Hypothalamus (tissue), 51 donors: ENCODE measurements at regions not wholly inside any gene's neighbourhood (a gene's known extent, or its start where the extent isn't known, plus 50 kb on each side); places are given as distances from the start of the nearest gene placed in this dataset.

Experiments used
- DNase-seq, 51 donors: peaks; one replicate each; lab custom pipeline; 2025; lab: John Stamatoyannopoulos, UW

DNA sequence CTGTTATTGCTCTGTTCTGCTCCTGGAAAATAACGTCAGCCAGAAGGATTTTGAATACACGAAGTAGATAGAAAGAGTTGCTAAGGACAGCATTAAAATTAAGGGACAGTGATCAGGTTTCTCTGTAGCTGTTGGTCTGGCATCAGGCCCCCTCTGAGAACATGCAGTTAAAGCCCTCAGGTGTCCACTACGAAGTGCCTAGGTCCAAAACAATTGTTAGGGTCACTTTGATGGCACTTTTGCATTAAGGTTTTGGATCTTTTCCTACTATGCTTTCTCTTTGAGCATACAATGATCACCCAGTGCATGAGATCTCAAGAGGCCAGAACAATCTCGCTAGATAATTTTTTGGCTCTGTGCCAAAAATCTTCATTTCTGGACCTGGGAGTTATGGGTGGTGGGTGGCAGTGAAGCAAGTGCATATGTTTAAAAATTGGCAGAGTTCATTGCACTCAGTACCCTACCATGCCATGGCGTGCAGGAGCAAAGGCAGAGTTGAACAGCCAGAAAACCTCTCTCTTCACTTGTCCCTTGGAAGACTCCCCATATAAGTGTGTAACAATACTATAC, 797.6 kb downstream of the ROBO2 start:
- DNase-seq, result no peak

DNA sequence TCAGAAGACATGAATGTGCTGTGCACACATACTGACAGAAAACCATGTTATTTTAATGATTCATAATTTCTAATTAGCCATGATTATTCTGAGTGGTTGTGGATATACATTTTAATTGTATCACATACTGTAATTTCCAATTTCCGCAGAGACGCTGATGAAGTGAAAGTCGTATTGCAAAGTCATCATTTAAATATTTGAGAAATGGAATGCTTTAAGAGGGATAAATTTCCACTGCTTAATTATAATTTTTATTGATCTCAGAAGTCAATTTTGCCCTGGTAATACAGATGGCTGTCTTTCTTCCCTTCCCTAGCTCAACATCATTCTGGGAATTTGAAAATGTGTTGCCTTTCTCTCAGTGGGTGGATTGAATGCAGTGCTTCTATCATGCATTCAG, 819.3 kb downstream of the ROBO2 start:
- DNase-seq, result no peak

- DNase-seq, result no peak
These were observed 828.8 kb downstream of the ROBO2 start for GRCh38 chr3:77868725-77869124.

GRCh38 chr3:77869423-77869822, 829.5 kb downstream of the ROBO2 start:
- DNase-seq, result no peak

- no peak for DNase-seq
These were observed 831.5 kb downstream of the ROBO2 start for GRCh38 chr3:77871436-77871835.

GRCh38 chr3:77873598-77873997, 833.7 kb downstream of the ROBO2 start:
- peak in 8 of 51 donors; percentile 1 to 30 (median 10) for DNase-seq

GRCh38 chr3:77885381-77885780, 845.5 kb downstream of the ROBO2 start:
- DNase-seq, result no peak

DNA sequence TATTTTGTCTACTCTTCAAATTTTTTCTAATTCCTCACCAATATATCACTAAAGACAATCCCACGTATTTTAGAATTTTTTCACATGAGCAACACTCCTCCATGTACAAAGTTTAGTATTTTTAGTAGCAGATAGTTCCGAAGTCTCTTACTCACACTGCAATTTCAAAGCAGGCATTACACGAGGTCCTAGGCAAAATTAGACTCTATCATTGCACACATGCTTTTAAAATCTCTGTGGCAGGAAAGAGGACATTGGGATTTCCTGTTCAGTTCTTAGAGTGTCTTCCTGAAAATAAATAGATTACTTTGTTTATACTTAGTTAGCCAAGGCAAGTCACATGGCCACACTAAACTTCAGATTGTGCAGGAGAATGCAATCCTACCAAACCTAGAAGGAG, 847.7 kb downstream of the ROBO2 start:
- no peak for DNase-seq

GRCh38 chr3:77889616-77890015, 849.7 kb downstream of the ROBO2 start:
- DNase-seq, result no peak

DNA sequence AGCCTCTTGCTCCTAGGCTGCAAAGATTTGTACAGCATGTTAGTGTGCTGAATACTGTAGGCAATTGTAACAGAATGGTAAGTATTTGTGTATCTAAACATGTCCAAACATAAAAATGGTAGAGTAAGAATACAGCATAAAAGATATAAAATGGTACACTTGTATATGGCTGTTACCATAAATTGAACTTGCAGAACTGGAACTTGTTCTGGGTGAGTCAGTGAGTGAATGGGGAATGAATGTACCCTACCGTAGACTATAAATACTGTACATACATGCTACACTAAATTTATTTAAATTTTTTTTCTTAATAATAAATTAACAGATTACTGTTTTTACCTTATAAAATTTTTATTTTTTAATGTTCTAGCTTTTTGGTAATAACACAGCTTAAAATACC, 858.7 kb downstream of the ROBO2 start:
- no peak for DNase-seq

DNA sequence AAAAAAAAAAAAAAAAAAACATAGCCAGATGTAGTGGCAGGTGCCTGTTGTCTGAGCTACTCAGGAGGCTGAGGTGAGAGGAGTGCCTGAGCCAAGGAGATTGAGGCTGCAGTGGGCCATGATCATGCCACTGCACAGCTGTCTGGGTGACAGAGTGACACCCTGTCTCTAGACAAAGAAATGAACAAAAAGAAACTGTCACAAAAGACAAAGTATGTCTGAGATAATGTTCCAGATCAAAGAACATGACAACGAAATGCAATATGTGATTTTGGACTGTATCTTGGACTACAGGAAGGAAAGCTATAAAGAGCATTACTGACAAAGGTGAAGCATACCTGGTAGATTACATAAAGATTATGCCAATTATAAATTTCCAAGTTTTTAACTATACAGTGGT, 862.8 kb downstream of the ROBO2 start:
- DNase-seq, result no peak

GRCh38 chr3:77906102-77906709, 866.3 kb downstream of the ROBO2 start:
- no peak for DNase-seq

DNA sequence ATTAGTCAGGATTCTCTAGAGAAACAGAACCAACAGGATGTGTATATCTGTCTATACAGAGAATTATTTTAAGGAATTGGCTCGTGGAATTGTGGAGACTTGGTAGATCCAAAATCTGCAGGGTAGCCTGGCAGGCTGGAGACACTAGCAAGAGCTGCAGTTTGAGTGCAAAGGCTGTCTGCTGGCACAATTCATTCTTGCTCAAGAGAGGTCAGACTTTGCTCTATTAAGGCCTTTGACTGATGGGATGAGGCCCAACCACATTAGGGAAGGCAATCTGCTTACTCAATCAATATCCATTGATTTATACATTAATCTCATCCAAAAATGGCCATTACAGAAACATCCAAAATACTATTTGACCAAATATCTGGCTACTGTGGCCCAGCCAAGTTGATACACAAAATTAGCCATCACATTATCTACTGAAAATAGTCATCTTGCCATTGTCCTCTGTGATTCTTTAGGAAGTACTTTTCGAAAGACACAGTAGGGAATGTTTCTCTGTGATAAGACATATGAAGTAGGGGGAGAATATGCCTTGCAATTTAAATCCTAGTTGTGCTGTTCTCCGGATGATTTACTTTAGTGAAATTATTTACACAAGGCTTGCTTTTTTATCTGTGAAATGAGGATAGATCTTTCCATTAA, 873.8 kb downstream of the ROBO2 start:
- no peak for DNase-seq

GRCh38 chr3:77915336-77915735, 875.4 kb downstream of the ROBO2 start:
- no peak for DNase-seq

DNA sequence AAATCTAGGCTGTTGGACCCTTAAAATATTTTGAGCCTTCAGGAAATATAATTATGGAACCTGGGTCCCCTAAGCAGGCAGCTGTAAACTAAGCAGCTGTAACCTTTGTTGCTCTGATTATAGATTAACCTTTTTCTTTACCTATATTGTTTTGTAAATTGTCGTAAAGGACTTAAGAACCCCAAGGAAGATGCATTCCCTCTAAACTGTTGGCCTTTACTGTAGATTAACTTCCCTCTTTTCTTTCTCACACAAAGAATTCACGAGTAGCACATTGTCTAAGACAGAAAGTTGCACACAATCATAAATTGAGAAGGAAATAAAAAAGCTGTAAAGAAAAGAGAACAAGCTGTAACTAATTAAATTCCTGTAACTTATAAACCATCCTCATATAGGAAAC, 877.3 kb downstream of the ROBO2 start:
- DNase-seq, result no peak

DNA sequence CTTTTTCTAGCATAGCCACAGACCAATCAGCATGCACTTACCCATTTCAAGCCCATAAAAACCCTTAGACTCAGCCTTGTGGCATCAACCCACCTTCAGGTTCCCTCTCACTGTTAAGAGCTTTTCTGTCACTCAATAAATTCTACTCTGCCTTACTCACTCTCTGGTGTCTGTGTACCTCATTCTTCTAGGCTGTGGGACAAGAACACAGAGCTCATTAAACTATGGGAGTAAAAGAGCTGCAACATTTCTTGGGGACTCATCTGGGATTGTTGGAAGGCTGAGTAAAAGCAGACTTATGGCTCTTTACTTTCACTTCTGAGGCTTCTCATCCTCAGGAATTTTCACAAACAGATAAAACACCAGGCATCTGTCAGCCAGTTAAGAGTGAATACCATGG, 879.3 kb downstream of the ROBO2 start:
- no peak for DNase-seq

- DNase-seq, result peak in 2 of 51 donors; percentile 2
These were observed 891.5 kb downstream of the ROBO2 start for GRCh38 chr3:77931255-77932009.

DNA sequence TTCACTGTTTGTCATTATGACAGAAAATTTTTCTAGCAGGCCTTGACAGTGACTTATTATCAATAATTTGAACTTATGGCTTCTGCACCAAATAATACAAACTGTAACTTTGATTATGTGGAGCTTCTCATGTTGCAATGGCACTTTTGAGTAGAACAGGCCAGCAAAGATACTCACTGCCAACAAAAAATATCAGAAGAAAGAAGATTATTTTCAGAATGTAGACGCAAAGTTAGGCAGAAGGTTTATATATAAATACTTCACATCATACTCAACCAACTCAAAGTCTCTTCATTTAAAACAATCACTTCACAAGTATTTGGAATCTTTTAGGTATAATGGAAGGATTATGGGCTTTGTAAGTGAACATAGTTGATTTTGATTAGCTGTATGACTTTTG, 893.0 kb downstream of the ROBO2 start:
- DNase-seq, result no peak

DNA sequence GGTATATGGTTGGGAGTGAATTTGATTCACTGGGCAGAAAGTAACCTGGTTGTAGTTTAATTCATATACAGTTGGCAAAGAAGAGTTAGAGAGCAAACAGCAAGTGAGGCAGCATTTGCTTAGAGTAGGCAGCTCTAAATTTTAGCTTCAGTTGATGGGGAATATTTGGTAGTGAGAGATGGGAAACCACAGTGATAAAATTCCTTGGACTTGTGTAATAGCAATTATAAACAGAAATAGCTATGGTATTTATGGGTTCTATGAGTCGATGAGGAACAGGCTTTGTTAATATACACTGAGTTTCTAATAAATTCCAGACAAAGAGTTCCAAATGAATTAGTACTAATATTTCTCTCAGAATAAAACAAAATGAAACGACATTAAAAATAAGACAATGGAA, 894.0 kb downstream of the ROBO2 start:
- no peak for DNase-seq

- no peak for DNase-seq
These were observed 895.5 kb downstream of the ROBO2 start for GRCh38 chr3:77935418-77935817.

- DNase-seq, result no peak
These were observed 899.8 kb downstream of the ROBO2 start for GRCh38 chr3:77939726-77940125.

DNA sequence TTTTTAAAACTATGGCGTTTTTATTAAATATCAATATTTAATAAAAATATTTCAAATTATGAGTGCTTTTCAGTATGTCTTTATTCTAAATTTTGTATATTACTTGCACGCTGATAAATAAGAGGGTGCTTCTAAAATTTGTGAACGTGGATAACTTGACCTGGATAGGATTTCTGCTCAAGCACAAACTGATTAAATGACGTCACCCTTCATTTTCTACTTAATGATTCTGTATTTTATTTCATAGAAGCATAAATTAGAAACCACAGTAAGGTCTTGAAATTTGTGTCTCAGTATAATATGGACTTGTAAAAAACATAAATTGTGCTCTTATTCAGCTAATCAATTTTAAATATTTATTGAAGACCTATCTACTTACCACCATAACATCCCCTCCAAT, 903.7 kb downstream of the ROBO2 start:
- no peak for DNase-seq
